ENCODE measurements at regions not wholly inside any gene's neighbourhood (a gene's known extent, or its start where the extent isn't known, plus 50 kb on each side); places are given as distances from the start of the nearest gene placed in this dataset.

GRCh38 chr2:175450029-175450760, 268.7 kb upstream of the ATP5MC3 start:
- no peak for TF ChIP-seq GATA3 (IDR thresholded peaks at IDR 0.05; ENCODE audit: low read depth, low read length)
- TF ChIP-seq GATA2 (IDR thresholded peaks at IDR 0.05; ENCODE audit: low read depth, low read length), result no peak

- TF ChIP-seq GATA3 (IDR thresholded peaks at IDR 0.05; ENCODE audit: low read depth, low read length) (no peak), GATA2 (IDR thresholded peaks at IDR 0.05; ENCODE audit: low read depth, low read length) (no peak)
Measured at GRCh38 chr2:175449616-175450015, 268.1 kb upstream of the ATP5MC3 start.

GRCh38 chr2:175446201-175446600, 264.7 kb upstream of the ATP5MC3 start:
- no peak for TF ChIP-seq GATA3 (IDR thresholded peaks at IDR 0.05; ENCODE audit: low read depth, low read length)
- TF ChIP-seq GATA2 (IDR thresholded peaks at IDR 0.05; ENCODE audit: low read depth, low read length), result no peak

GRCh38 chr2:175445281-175445680, 263.8 kb upstream of the ATP5MC3 start:
- TF ChIP-seq GATA2 (IDR thresholded peaks at IDR 0.05; ENCODE audit: low read depth, low read length), result no peak
- no peak for TF ChIP-seq GATA3 (IDR thresholded peaks at IDR 0.05; ENCODE audit: low read depth, low read length)

- TF ChIP-seq GATA2 (IDR thresholded peaks at IDR 0.05; ENCODE audit: low read depth, low read length) (no peak; the same call in 1 of the 2 replicates), GATA3 (IDR thresholded peaks at IDR 0.05; ENCODE audit: low read depth, low read length) (no peak)
Measured at GRCh38 chr2:175442441-175442840, 260.9 kb upstream of the ATP5MC3 start.

GRCh38 chr2:175441181-175441761, 259.8 kb upstream of the ATP5MC3 start:
- TF ChIP-seq GATA2 (IDR thresholded peaks at IDR 0.05; ENCODE audit: low read depth, low read length) (0 out of 2 replicates have a peak, but pooled peaks have one; percentile 7), GATA3 (IDR thresholded peaks at IDR 0.05; ENCODE audit: low read depth, low read length) (no peak)

GRCh38 chr2:175439416-175439815, 257.9 kb upstream of the ATP5MC3 start:
- TF ChIP-seq GATA2 (IDR thresholded peaks at IDR 0.05; ENCODE audit: low read depth, low read length) (no peak), GATA3 (IDR thresholded peaks at IDR 0.05; ENCODE audit: low read depth, low read length) (no peak)

- TF ChIP-seq GATA3 (IDR thresholded peaks at IDR 0.05; ENCODE audit: low read depth, low read length) (no peak), GATA2 (IDR thresholded peaks at IDR 0.05; ENCODE audit: low read depth, low read length) (no peak)
Measured at GRCh38 chr2:175437167-175437566, 255.7 kb upstream of the ATP5MC3 start.

- TF ChIP-seq GATA2 (IDR thresholded peaks at IDR 0.05; ENCODE audit: low read depth, low read length), result no peak
- no peak for TF ChIP-seq GATA3 (IDR thresholded peaks at IDR 0.05; ENCODE audit: low read depth, low read length)
Measured at GRCh38 chr2:175436076-175436475, 254.6 kb upstream of the ATP5MC3 start.

- TF ChIP-seq GATA3 (IDR thresholded peaks at IDR 0.05; ENCODE audit: low read depth, low read length) (no peak), GATA2 (IDR thresholded peaks at IDR 0.05; ENCODE audit: low read depth, low read length) (no peak)
Measured at GRCh38 chr2:175435012-175435411, 253.5 kb upstream of the ATP5MC3 start.

GRCh38 chr2:175432793-175433192, 251.3 kb upstream of the ATP5MC3 start:
- TF ChIP-seq GATA2 (IDR thresholded peaks at IDR 0.05; ENCODE audit: low read depth, low read length), result no peak
- no peak for TF ChIP-seq GATA3 (IDR thresholded peaks at IDR 0.05; ENCODE audit: low read depth, low read length)

- TF ChIP-seq GATA2 (IDR thresholded peaks at IDR 0.05; ENCODE audit: low read depth, low read length), result no peak
- no peak for TF ChIP-seq GATA3 (IDR thresholded peaks at IDR 0.05; ENCODE audit: low read depth, low read length)
Measured at GRCh38 chr2:175432021-175432420, 250.5 kb upstream of the ATP5MC3 start.

GRCh38 chr2:175431101-175431946, 249.8 kb upstream of the ATP5MC3 start:
- TF ChIP-seq GATA2 (IDR thresholded peaks at IDR 0.05; ENCODE audit: low read depth, low read length), result no peak
- TF ChIP-seq GATA3 (IDR thresholded peaks at IDR 0.05; ENCODE audit: low read depth, low read length), result no peak

GRCh38 chr2:175430236-175430635, 248.7 kb upstream of the ATP5MC3 start:
- TF ChIP-seq GATA3 (IDR thresholded peaks at IDR 0.05; ENCODE audit: low read depth, low read length), result no peak
- no peak for TF ChIP-seq GATA2 (IDR thresholded peaks at IDR 0.05; ENCODE audit: low read depth, low read length)

All from SH-SY5Y (cell line).